GM12875 (cell line): ENCODE measurements at regions not wholly inside any gene's neighbourhood (a gene's known extent, or its start where the extent isn't known, plus 50 kb on each side); places are given as distances from the start of the nearest gene placed in this dataset.

Experiments used
- H3K4me3 ChIP-seq: one replicate; pipeline ENCODE4 v1.5.1; 2011; ENCODE audit warnings: low read depth, low read length, control low read depth
- CTCF ChIP-seq: IDR thresholded peaks from 2 replicates; pipeline ENCODE4 v1.5.1; 2011; ENCODE audit warnings: low read depth, mild to moderate bottlenecking, control low read depth, inconsistent platforms, low read length, moderate library complexity, borderline replicate concordance; ENCODE audit not compliant: insufficient read depth

GRCh38 chr2:128372621-128373341 is 54.1 kb upstream of the HS6ST1 start:
- no peak overlapping the region for H3K4me3 ChIP-seq
- TF ChIP-seq CTCF, result no peak

- no peak for TF ChIP-seq CTCF
- H3K4me3 ChIP-seq, result no peak overlapping the region
Measured at GRCh38 chr2:128373451-128374000, 54.9 kb upstream of the HS6ST1 start.

GRCh38 chr2:128374001-128374710 is 55.5 kb upstream of the HS6ST1 start:
- H3K4me3 ChIP-seq, result no peak overlapping the region
- TF ChIP-seq CTCF, result no peak

GRCh38 chr2:128374711-128375413 is 56.2 kb upstream of the HS6ST1 start:
- TF ChIP-seq CTCF, result no peak
- H3K4me3 ChIP-seq, result no peak overlapping the region

- H3K4me3 ChIP-seq, result no peak overlapping the region
- no peak for TF ChIP-seq CTCF
Measured at GRCh38 chr2:128375454-128375853, 56.8 kb upstream of the HS6ST1 start.

GRCh38 chr2:128376241-128377041 is 57.8 kb upstream of the HS6ST1 start:
- TF ChIP-seq CTCF, result no peak
- H3K4me3 ChIP-seq, result no peak overlapping the region
